Epithelial cell of prostate (primary cell): ENCODE measurements at regions not wholly inside any gene's neighbourhood (a gene's known extent, or its start where the extent isn't known, plus 50 kb on each side); places are given as distances from the start of the nearest gene placed in this dataset.
"Not testable (repeated sequence)": the region's sequence is repeated elsewhere in the genome, so short reads cannot be mapped to it uniquely, and the experiment has no call there.

ENCODE experiments used
- DNase-seq: peaks from one replicate; pipeline ENCODE4 v3.0.0-alpha.2; 2011; ENCODE audit warnings: low read depth, low spot score
- H3K27ac ChIP-seq: fragments of 450-650 bp; 2 replicates; pipeline ENCODE4 v1.5.1; 2017; ENCODE audit warnings: mild to moderate bottlenecking

GRCh38 chr20:55333798-55334197 is 671.5 kb downstream of the CBLN4 start:
- no peak for DNase-seq
- no peak overlapping the region for H3K27ac ChIP-seq

GRCh38 chr20:55329108-55329507 is 676.2 kb downstream of the CBLN4 start:
- no peak for DNase-seq
- no peak overlapping the region for H3K27ac ChIP-seq

GRCh38 chr20:55322745-55323144 is 682.6 kb downstream of the CBLN4 start:
- DNase-seq = no peak

DNA sequence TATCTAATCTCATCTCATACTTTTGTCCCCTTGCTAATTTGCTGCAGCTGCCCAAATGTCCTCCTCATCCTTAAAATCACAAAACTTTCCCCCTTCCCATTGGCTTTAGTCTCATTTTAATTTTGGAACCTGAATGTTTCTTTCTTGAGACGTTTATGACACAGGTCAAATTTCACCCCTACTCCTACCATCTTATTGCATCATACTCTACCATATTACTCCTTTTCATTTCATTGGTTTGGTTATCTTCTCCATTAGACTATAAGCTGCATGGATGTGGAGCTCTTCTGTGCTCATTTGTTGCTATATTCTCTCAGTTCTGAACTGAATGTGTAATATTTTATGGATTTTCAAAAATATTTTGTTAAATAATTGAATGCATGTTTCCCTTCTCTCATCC is 688.6 kb downstream of the CBLN4 start:
- no peak overlapping the region for H3K27ac ChIP-seq
- DNase-seq = no peak

More at GRCh38 chr20:55322745-55323144, 682.6 kb downstream of the CBLN4 start:
- H3K27ac ChIP-seq = no peak overlapping the region

- DNase-seq, H3K27ac ChIP-seq: not testable (repeated sequence)
Measured at GRCh38 chr20:55310844-55311243, 694.5 kb downstream of the CBLN4 start.

GRCh38 chr20:55291261-55291660 is 714.1 kb downstream of the CBLN4 start:
- no peak overlapping the region for H3K27ac ChIP-seq
- no peak for DNase-seq

- H3K27ac ChIP-seq = no peak overlapping the region
- DNase-seq = no peak
Measured at GRCh38 chr20:55283889-55284288, 721.4 kb downstream of the CBLN4 start.

DNA sequence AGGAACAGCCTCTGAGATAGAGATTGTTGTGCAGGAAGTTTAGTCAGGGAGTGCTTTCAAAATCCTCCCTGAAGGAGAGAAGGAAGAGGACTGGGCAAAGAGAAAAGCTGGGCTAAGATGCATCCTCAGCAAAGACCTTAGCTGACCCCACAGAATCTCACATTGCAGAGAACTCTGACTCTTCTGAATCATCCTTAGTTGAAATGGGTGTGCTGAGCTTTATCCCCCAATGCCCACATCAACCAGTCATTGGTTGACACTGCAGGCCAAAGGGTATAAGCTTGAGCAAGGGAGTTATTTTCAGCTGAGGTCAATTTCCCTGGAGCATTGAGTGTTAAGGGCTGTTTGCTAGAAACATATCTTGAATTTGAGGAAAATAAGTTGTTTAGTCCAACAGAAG is 732.2 kb downstream of the CBLN4 start:
- no peak overlapping the region for H3K27ac ChIP-seq
- no peak for DNase-seq

DNA sequence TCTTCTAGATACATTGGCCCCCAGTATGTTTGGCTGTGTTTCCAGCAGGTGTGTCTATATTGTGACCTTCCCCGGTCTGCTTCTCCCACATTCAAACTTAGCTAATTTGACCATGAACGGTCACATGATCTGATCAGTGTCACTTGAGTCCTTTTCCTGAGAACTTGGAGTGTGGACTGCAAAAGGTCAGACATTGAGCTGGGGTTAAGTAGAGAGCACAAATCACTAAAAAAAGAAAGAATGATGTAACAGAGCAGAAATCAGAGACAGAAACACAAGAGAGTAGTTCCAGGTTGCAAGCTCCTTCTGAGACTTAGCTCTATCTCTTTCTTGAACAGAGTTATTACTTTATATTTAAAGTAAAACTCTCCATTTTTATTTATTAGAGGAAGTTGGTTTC is 733.9 kb downstream of the CBLN4 start:
- no peak for DNase-seq
- H3K27ac ChIP-seq = no peak overlapping the region

DNA sequence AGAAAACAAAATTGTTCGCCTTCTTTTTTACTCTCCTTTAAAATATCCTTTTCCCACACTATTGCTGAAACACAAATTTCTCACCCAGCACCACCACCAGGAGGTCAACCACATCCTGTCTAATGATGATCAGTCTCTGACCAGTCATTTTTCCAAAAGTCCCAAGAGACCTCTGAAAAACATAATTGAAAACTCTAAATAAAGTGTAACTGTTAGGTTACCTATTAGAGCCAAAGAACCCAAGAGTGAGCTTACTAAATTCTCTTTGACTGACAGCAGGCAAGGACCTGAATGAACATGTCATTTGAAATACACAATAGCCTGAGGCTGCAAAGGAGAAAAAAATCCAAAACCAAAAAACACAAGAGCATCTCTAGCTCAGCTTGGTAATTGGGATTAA is 735.4 kb downstream of the CBLN4 start:
- no peak overlapping the region for H3K27ac ChIP-seq
- DNase-seq = no peak

DNA sequence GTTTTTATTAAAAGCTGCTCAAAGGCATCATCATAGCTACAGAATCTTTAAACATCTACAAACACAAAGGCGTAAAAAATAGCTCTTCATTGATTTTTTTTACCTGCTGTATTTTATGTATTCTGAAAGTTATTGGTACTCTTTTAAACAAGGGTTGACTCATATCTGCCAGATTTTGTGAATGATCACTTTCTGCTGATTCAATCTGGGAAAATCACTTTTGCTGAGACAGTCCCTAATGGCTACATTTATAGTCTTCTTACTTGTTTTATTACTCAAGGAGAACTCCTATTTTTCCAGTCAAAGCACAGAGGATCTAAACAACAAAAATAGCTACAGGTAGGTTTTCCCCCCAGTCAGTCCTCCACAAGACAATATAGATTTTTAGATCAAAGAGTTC is 739.0 kb downstream of the CBLN4 start:
- DNase-seq = no peak
- H3K27ac ChIP-seq = no peak overlapping the region

- H3K27ac ChIP-seq = no peak overlapping the region
- no peak for DNase-seq
Measured at GRCh38 chr20:55264703-55265239, 740.5 kb downstream of the CBLN4 start.

- no peak for DNase-seq
Measured at GRCh38 chr20:55258559-55258958, 746.8 kb downstream of the CBLN4 start.

GRCh38 chr20:55255016-55255415 is 750.3 kb downstream of the CBLN4 start:
- no peak overlapping the region for H3K27ac ChIP-seq
- DNase-seq = no peak

More at GRCh38 chr20:55258559-55258958, 746.8 kb downstream of the CBLN4 start:
- no peak overlapping the region for H3K27ac ChIP-seq

- no peak overlapping the region for H3K27ac ChIP-seq
- DNase-seq = no peak
Measured at GRCh38 chr20:55253781-55254180, 751.5 kb downstream of the CBLN4 start.

GRCh38 chr20:55252521-55252920 is 752.8 kb downstream of the CBLN4 start:
- no peak overlapping the region for H3K27ac ChIP-seq
- DNase-seq = no peak

DNA sequence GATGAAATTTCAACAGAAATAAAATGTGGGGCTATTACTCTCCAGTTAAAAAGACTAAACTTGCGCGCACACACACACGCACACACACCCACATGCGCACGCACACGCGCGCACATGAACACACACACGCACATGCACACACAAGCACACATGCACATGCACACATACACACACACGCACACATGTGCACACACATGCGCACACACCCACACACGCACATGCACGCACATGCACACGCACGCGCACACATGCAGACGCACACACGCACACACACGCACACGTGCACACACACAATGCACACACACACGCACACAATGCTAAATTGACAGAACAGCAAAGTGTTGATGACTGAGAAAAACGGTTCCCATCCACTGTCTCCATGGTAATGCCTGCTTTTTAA is 754.1 kb downstream of the CBLN4 start:
- DNase-seq = no peak
- H3K27ac ChIP-seq = no peak overlapping the region

DNA sequence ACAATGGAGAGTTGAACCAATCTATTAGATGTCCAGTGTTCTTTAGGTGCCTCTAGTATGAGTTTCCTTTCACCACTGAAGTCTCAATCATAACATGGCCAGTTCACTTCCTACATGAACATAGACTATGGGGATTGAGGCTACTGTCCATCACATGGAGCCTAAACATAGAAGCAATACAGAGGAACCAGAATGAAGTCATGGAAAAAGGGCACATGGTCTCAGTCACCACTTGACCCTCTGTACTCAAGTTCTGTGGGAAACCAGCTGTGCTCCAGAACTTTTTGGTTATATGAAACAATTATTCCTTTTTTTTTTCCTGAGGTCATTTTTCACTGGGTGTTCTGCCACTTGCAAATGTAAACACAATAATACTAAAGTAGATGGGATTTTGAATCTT is 762.5 kb downstream of the CBLN4 start:
- DNase-seq = no peak
- no peak overlapping the region for H3K27ac ChIP-seq

GRCh38 chr20:55239269-55239668 is 763.9 kb downstream of the DOK5 start:
- no peak overlapping the region for H3K27ac ChIP-seq
- no peak for DNase-seq

DNA sequence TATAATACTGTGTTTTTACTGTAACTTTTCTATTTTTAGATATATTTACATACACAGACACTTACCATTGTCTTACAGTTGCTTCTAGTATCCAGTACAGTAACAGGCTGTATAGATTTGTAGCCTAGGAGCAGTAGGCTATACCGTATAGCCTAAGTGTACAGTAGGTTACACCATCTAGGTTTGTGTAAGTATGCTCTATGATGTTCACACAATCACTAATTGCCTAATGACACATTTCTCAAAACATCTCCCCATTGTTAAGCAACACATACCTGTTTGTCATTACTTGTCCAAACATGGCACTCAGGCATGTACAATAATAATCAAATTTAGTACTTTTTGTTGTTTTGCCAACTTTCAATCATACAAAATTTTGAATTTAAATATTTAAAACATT is 757.3 kb downstream of the DOK5 start:
- no peak for DNase-seq
- H3K27ac ChIP-seq = no peak overlapping the region

DNA sequence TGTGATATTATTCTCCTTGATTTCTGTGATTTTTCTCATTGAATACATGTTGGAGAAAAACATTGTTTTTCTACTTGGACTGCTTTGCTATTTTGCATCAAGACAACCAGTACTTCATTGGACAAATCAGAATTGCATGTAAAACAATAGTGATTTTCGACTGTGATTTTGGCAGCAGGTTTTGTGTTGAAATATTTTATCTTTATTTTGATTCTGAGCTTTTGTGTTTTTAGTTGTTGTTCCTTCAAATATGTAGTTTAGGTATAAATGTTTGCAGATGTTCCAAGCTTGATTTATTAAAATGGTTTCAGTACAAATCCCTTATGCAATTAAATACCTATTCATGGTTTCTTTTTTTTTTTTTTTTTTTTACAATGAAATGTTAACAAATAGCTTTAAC is 754.1 kb downstream of the DOK5 start:
- no peak for DNase-seq
- no peak overlapping the region for H3K27ac ChIP-seq

DNA sequence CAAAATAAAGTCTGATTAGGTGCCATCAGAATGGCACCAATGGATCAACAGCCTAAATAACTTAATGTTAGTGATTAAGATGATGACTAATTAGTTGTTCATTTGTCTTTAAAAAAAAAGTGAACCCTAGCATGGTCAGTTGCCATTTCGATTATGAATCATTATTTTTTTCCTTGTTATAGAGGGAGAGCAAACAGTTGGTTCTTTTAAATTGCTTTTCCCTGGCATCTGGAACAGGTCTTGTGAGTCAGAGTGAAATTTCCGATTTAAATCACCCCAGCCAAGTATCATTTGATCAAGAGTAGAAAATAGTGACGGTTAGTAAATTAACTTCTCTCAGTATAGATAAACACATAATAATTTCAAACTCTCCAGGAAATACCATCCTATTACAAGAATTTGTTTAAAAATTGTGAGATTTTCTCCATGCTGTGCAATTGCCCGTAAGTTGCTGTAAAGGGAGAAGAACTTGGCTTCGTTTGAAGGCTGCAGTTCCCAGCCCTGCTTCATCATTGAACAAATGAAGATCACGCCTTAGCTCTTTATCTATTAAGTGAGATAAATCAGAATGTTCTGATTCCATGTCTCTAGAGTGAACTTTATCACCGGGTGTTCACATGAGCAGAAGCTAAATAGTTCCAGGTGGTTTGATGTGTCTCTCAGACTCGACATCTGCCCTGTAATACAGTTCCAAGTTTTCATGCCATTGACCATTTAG is 741.3 kb downstream of the DOK5 start:
- peak overlapping the region; percentile 48 for H3K27ac ChIP-seq
- peak; percentile 68 for DNase-seq
